H1 (cell line): ENCODE measurements at regions not wholly inside any gene's neighbourhood (a gene's known extent, or its start where the extent isn't known, plus 50 kb on each side); places are given as distances from the start of the nearest gene placed in this dataset.

Source experiments
- CTCF ChIA-PET: fragments of 300-600 bp; sonication (Branson Sonifier 250); formaldehyde crosslinking; loops from one replicate; lab custom pipeline; 2021; ENCODE audit not compliant: partially characterized antibody; lab: Charles Lee
- POLR2A ChIA-PET: fragments of 300-600 bp; sonication (Branson Sonifier 250); formaldehyde crosslinking; loops from one replicate; lab custom pipeline; 2021; ENCODE audit warnings: inconsistent platforms; ENCODE audit not compliant: partially characterized antibody; lab: Charles Lee
- DNase-seq, 2 experiments: peaks; one replicate each; pipeline versions ENCODE4 v3.0.0 to v3.0.0-alpha.2; 2010 to 2022; ENCODE audit warnings: low spot score in 2 of 2, low read depth in 1 of 2, mixed read lengths in 1 of 2
- FAIRE-seq: peaks from 2 replicates; lab custom pipeline; 2011; peaks lifted over from hg19 to GRCh38; lab: Jason Lieb, UNC
- H2AFZ ChIP-seq: 2 replicates; pipeline ENCODE4 v1.8.1; 2012; ENCODE audit warnings: low read length, inconsistent platforms
- H2AK5ac ChIP-seq: 2 replicates; pipeline ENCODE4 v1.6.1; 2013; ENCODE audit warnings: low read depth, low read length
- H2BK120ac ChIP-seq: replicated peaks from 2 replicates; pipeline ENCODE3; 2013; ENCODE audit warnings: low read depth, low read length, inconsistent platforms
- H2BK12ac ChIP-seq: 2 replicates; pipeline ENCODE4 v1.6.1; 2013; ENCODE audit warnings: low read depth, low read length
- H2BK15ac ChIP-seq: 2 replicates; pipeline ENCODE4 v1.6.1; 2013; ENCODE audit warnings: low read length
- H2BK20ac ChIP-seq: 2 replicates; pipeline ENCODE4 v1.6.1; 2013; ENCODE audit warnings: low read length
- H2BK5ac ChIP-seq: 2 replicates; pipeline ENCODE4 v1.6.1; 2013; ENCODE audit warnings: low read depth, low read length
- H3K14ac ChIP-seq: 2 replicates; pipeline ENCODE4 v1.6.1; 2013; ENCODE audit warnings: inconsistent platforms; ENCODE audit not compliant: insufficient read length
- H3K18ac ChIP-seq: 2 replicates; pipeline ENCODE4 v1.6.1; 2013; ENCODE audit warnings: low read length; ENCODE audit errors: extremely low read depth
- H3K23ac ChIP-seq: 2 replicates; pipeline ENCODE4 v1.6.1; 2013; ENCODE audit warnings: inconsistent platforms; ENCODE audit not compliant: insufficient read length
- H3K23me2 ChIP-seq: 2 replicates; pipeline ENCODE4 v1.6.1; 2013; ENCODE audit warnings: low read depth, low read length
- H3K27ac ChIP-seq: 2 replicates; pipeline ENCODE4 v1.6.1; 2011; ENCODE audit warnings: low read depth, low read length, inconsistent platforms
- H3K27me3 ChIP-seq, 4 experiments: replicated peaks in 1 of 4; 1 replicate in 1 of 4; 2 replicates in 3 of 4; pipeline versions ENCODE4 v1.6.1 to v1.8.1; 2011 to 2013; ENCODE audit warnings: low read length in 3 of 4, mild to moderate bottlenecking in 3 of 4, inconsistent platforms in 2 of 4, mixed read lengths in 2 of 4, moderate library complexity in 1 of 4; ENCODE audit not compliant: control insufficient read depth in 3 of 4, insufficient read depth in 3 of 4; ENCODE audit errors: extremely low read depth in 1 of 4
- H3K36me3 ChIP-seq, 4 experiments: 2 replicates each; pipeline versions ENCODE4 v1.6.1 to v1.8.1; 2011 to 2013; ENCODE audit warnings: mild to moderate bottlenecking in 4 of 4, low read length in 3 of 4, moderate library complexity in 2 of 4, control low read depth in 1 of 4, inconsistent platforms in 1 of 4; ENCODE audit not compliant: insufficient read depth in 4 of 4, control insufficient read depth in 2 of 4
- H3K4ac ChIP-seq: replicated peaks from 2 replicates; pipeline ENCODE3; 2013; ENCODE audit warnings: low read length, low read depth, mixed read lengths, inconsistent platforms; ENCODE audit not compliant: insufficient read length
- H3K4me1 ChIP-seq, 4 experiments: replicated peaks in 1 of 4; 1 replicate in 1 of 4; 2 replicates in 3 of 4; pipeline versions ENCODE4 v1.6.1 to v1.8.1; 2011 to 2013; ENCODE audit warnings: low read length in 3 of 4, inconsistent platforms in 2 of 4, mixed read lengths in 1 of 4; ENCODE audit not compliant: insufficient read depth in 4 of 4, control insufficient read depth in 3 of 4
- H3K4me2 ChIP-seq, 2 experiments: 2 replicates each; pipeline versions ENCODE4 v1.6.1 to v1.8.1; 2011 to 2013; ENCODE audit warnings: low read depth in 2 of 2, low read length in 2 of 2, control low read depth in 1 of 2, inconsistent platforms in 1 of 2, mild to moderate bottlenecking in 1 of 2; ENCODE audit not compliant: insufficient read depth in 1 of 2
- H3K4me3 ChIP-seq, 4 experiments: fragments of 200-600, 300-600 bp in 1 of 4; sonication (generic), shearing (Covaris generic), sonication (Bioruptor Twin) in 1 of 4; 2 replicates each; pipeline versions ENCODE4 v1.5.1 to v1.8.1; 2011 to 2016; ENCODE audit warnings: low read length in 4 of 4, low read depth in 3 of 4, control low read depth in 2 of 4, inconsistent platforms in 2 of 4, mild to moderate bottlenecking in 2 of 4, mixed read lengths in 1 of 4, moderate library complexity in 1 of 4; ENCODE audit not compliant: insufficient read depth in 2 of 4; ENCODE audit errors: extremely low read depth in 1 of 4
- H3K56ac ChIP-seq: replicated peaks from 2 replicates; pipeline ENCODE3; 2013; ENCODE audit warnings: low read depth, mild to moderate bottlenecking, mixed read lengths, low read length, inconsistent platforms; ENCODE audit not compliant: insufficient read length
- H3K79me1 ChIP-seq: 2 replicates; pipeline ENCODE4 v1.6.1; 2013; ENCODE audit warnings: low read depth, low read length, control low read depth
- H3K79me2 ChIP-seq, 2 experiments: 2 replicates each; pipeline versions ENCODE4 v1.6.1 to v1.8.1; 2012 to 2013; ENCODE audit warnings: low read length in 2 of 2, mild to moderate bottlenecking in 2 of 2, inconsistent platforms in 1 of 2; ENCODE audit not compliant: insufficient read depth in 2 of 2, control insufficient read depth in 1 of 2
- H3K9ac ChIP-seq, 4 experiments: replicated peaks in 1 of 4; 1 replicate in 1 of 4; 2 replicates in 3 of 4; pipeline versions ENCODE4 v1.6.1 to v1.8.1; 2011 to 2013; ENCODE audit warnings: low read depth in 3 of 4, low read length in 3 of 4, control low read depth in 2 of 4, mild to moderate bottlenecking in 2 of 4, moderate library complexity in 2 of 4, inconsistent platforms in 1 of 4; ENCODE audit errors: extremely low read depth in 1 of 4
- H3K9me3 ChIP-seq, 2 experiments: 2 replicates each; pipeline versions ENCODE4 v1.6.1 to v1.8.1; 2012 to 2013; ENCODE audit warnings: mild to moderate bottlenecking in 2 of 2, moderate library complexity in 2 of 2, control low read depth in 1 of 2, inconsistent platforms in 1 of 2, low read depth in 1 of 2, low read length in 1 of 2, mixed read lengths in 1 of 2; ENCODE audit not compliant: insufficient read depth in 2 of 2
- H4K20me1 ChIP-seq, 2 experiments: replicated peaks in 1 of 2; 2 replicates each; pipeline versions ENCODE3 to v1.8.1; 2011 to 2013; ENCODE audit warnings: inconsistent platforms in 2 of 2, low read length in 2 of 2, mild to moderate bottlenecking in 1 of 2; ENCODE audit not compliant: insufficient read depth in 2 of 2, control insufficient read depth in 1 of 2
- H4K5ac ChIP-seq: 2 replicates; pipeline ENCODE4 v1.6.1; 2013; ENCODE audit warnings: low read length, low read depth, mixed read lengths, inconsistent platforms; ENCODE audit not compliant: insufficient read length
- H4K8ac ChIP-seq: 2 replicates; pipeline ENCODE4 v1.8.0; 2013; ENCODE audit warnings: mild to moderate bottlenecking, moderate library complexity, low read length, inconsistent platforms; ENCODE audit not compliant: insufficient read depth; ENCODE audit errors: extremely low read depth
- H4K91ac ChIP-seq: replicated peaks from 2 replicates; pipeline ENCODE3; 2013; ENCODE audit warnings: low read length, mixed read lengths, inconsistent platforms; ENCODE audit not compliant: insufficient read length
- ASH2L ChIP-seq: fragments of 200-600, 300-600 bp; sonication (generic); IDR thresholded peaks from one replicate; pipeline ENCODE4 v1.7.1; 2017; ENCODE audit warnings: low read length
- ATF3 ChIP-seq: IDR thresholded peaks from 2 replicates; pipeline ENCODE4 v1.6.1; 2011; ENCODE audit warnings: low read depth, mild to moderate bottlenecking, low read length; ENCODE audit not compliant: insufficient read depth
- CEBPB ChIP-seq: IDR thresholded peaks from 2 replicates; pipeline ENCODE4 v1.6.1; 2012; ENCODE audit warnings: low read depth, low read length
- EZH2 ChIP-seq: fragments of 200-600 bp; sonication (generic); IDR thresholded peaks from 2 replicates; pipeline ENCODE4 v1.7.1; 2012; ENCODE audit warnings: low read depth, mild to moderate bottlenecking, moderate library complexity, low read length, inconsistent platforms; ENCODE audit not compliant: severe bottlenecking
- HDAC2 ChIP-seq, 2 experiments: fragments of 300-600 bp in 1 of 2; sonication (generic) in 1 of 2; IDR thresholded peaks; 2 replicates each; pipeline ENCODE4 v1.6.1; 2011 to 2012; ENCODE audit warnings: low read depth in 2 of 2, low read length in 2 of 2, mild to moderate bottlenecking in 2 of 2, moderate library complexity in 2 of 2, borderline replicate concordance in 1 of 2, inconsistent platforms in 1 of 2
- KDM1A ChIP-seq: fragments of 200-600, 300-600 bp; sonication (generic); IDR thresholded peaks from 2 replicates; pipeline ENCODE4 v1.7.1; 2016; ENCODE audit warnings: mild to moderate bottlenecking, low read length, borderline replicate concordance
- MAFK ChIP-seq: IDR thresholded peaks from 2 replicates; pipeline ENCODE4 v1.6.1; 2012; ENCODE audit warnings: low read depth, mild to moderate bottlenecking, improper control_type of control experiment, low read length
- PHF8 ChIP-seq: fragments of 200-600 bp; sonication (generic); conservative IDR thresholded peaks from 2 replicates; pipeline ENCODE4 v1.7.1; 2012; ENCODE audit warnings: low read depth, mild to moderate bottlenecking, inconsistent platforms, low read length, moderate library complexity
- POLR2AphosphoS5 ChIP-seq: IDR thresholded peaks from 2 replicates; pipeline ENCODE4 v1.6.1; 2011; ENCODE audit warnings: low read depth, low read length
- TAF7 ChIP-seq: optimal IDR thresholded peaks from 2 replicates; pipeline ENCODE3; 2011; ENCODE audit warnings: low read depth, mild to moderate bottlenecking, inconsistent platforms, low read length, moderate library complexity, borderline replicate concordance
- USF2 ChIP-seq: IDR thresholded peaks from 2 replicates; pipeline ENCODE4 v1.6.1; 2011; ENCODE audit warnings: low read length, improper control_type of control experiment
- TF ChIP-seq, protein P1 (sequence below): IDR thresholded peaks from 2 replicates; pipeline ENCODE4 v1.6.1; 2012; ENCODE audit warnings: inconsistent platforms

- TF ChIP-seq PHF8: no peak
Observed at GRCh38 chr17:62882284-62882683, 74.2 kb upstream of the MARCHF10 start (continued).

DNA sequence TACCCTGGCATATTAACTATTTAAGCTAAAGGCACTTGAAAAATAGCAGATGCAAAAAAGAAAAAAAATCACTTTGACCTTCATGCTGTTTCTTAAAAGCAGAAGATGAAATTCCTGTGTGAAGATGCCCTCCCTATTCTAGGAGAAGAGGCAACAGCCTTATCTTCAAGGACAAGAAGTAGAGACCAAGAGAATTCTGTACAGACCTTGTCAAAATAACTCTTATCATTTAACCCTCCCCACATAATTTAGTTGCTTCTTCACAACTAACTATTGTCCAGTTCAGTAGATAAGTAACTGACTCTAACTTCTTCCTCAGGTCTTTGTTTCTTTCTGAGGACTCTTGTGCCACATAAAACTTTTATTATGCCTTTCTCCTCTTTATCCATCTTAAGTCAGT, 72.0 kb upstream of the MARCHF10 start:
- POLR2A ChIA-PET: interaction anchor here (0.7 kb wide), 1 partner anchor 32 kb away, joined by 3 read pairs; no protein-coding TSS in a partner anchor
- DNase-seq: no peak
- Histone ChIP-seq H3K4me3 (no peak overlapping the region), H3K4me2 (no peak overlapping the region), H2BK5ac (no peak overlapping the region), H2BK12ac (no peak overlapping the region), H2BK15ac (no peak overlapping the region), H3K9me3 (no peaks in the 10 kb centered on the region), H3K18ac (no peak overlapping the region), H3K9ac (no peak overlapping the region), H3K4ac (no peak overlapping the region), H3K56ac (no peak overlapping the region), H3K79me1 (no peaks in the 10 kb centered on the region), H2BK20ac (no peak overlapping the region), H3K27ac (no peak overlapping the region), H3K27me3 (no peaks in the 10 kb centered on the region), H3K14ac (no peak overlapping the region), H2AK5ac (no peak overlapping the region), H3K4me1 (no peaks in the 10 kb centered on the region), H2AFZ (no peak overlapping the region), H3K36me3 (no peaks in the 10 kb centered on the region; a peak in 1 of 8 replicates), H3K23ac (no peak overlapping the region), H4K5ac (no peak overlapping the region), H2BK120ac (no peak overlapping the region), H4K20me1 (no peaks in the 10 kb centered on the region), H3K23me2 (no peaks in the 10 kb centered on the region), H3K79me2 (no peaks in the 10 kb centered on the region), H4K91ac (no peak overlapping the region), H4K8ac (no peak overlapping the region)
- CTCF ChIA-PET: no interaction called here
- FAIRE-seq: no peak
- TF ChIP-seq, protein P1, sequence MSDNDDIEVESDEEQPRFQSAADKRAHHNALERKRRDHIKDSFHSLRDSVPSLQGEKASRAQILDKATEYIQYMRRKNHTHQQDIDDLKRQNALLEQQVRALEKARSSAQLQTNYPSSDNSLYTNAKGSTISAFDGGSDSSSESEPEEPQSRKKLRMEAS: no peak
- TF ChIP-seq ATF3: no peak
- no peak for TF ChIP-seq KDM1A
- TF ChIP-seq HDAC2 (IDR thresholded peaks at IDR 0.05; ENCODE audit: borderline replicate concordance in 1 of 2, low read depth in 2 of 2, low read length in 2 of 2): no peak
- TF ChIP-seq MAFK: no peak
- TF ChIP-seq EZH2: no peak
- no peak for TF ChIP-seq POLR2AphosphoS5
- no peak for TF ChIP-seq ASH2L
- no peak for TF ChIP-seq USF2
- no peak for TF ChIP-seq TAF7
- no peak for TF ChIP-seq CEBPB
